ENCODE measurements at regions not wholly inside any gene's neighbourhood (a gene's known extent, or its start where the extent isn't known, plus 50 kb on each side); places are given as distances from the start of the nearest gene placed in this dataset.

DNA sequence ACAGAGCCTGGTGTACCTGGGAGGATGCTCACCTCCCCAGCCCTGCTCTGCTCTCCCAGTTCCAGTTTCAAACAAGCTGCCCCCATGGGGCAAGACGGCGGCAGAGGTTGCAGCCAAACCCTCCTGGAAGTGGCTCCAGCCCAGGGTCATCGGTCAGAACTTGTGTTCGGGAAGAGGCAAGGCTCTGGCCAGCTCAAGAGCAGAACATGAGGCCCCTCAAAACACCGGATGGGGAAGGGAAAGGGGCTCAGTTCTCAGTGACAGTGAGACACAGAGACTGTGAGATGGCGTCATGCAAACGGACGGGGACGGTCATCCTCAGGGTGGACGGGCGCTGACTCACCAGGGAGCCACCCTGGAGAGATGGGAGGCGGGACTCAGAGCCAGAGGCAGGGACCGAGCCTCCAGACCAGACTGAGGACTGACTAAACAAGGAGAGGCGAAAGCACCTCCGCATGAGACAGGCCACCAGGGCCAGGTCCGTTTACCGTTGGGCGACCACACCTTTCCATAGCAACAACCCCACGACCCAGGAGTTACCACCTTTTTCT lies 63.9 kb upstream of the GALNT9 start:
- no peak for DNase-seq

DNA sequence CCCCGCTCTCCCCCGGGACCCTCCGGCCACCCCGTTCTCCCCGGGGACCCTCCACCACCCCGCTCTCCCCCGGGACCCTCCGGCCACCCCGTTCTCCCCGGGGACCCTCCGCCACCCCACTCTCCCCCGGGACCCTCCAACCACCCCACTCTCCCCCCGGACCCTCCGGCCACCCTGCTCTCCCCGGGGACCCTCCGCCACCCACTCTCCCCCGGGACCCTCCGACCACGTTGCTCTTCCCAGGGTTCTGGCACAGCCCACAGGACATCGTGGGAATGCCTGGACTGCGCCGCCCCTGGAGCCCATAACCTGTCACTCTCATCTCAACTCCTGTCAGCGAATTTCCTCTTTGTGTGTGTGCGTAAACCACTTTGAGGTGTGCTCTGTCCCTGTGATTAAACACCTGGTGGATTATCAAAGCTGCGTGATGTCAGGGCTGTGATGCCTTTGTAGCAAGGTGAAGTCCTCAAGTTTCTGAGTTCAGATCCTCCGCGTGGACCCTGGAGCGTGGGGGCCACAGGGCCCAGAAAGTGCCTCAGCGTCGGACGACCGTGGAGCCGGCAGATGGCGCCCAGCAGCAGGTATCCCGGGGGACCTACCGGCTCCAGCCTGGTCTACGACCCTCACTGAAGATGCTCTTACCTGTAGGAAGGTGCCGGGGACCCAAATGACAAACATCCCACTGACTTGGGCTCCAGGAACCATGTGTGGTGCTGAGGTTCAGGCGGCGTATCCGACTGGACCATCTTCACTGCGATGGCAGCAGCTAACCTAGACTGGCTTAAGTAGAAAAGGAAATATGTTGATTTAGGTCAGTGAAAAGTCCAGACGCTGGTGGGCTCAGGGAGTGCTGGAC lies 63.2 kb upstream of the GALNT9 start:
- no peak for DNase-seq

GRCh38 chr12:132391326-132392041 lies 62.1 kb upstream of the GALNT9 start:
- DNase-seq: no peak

DNA sequence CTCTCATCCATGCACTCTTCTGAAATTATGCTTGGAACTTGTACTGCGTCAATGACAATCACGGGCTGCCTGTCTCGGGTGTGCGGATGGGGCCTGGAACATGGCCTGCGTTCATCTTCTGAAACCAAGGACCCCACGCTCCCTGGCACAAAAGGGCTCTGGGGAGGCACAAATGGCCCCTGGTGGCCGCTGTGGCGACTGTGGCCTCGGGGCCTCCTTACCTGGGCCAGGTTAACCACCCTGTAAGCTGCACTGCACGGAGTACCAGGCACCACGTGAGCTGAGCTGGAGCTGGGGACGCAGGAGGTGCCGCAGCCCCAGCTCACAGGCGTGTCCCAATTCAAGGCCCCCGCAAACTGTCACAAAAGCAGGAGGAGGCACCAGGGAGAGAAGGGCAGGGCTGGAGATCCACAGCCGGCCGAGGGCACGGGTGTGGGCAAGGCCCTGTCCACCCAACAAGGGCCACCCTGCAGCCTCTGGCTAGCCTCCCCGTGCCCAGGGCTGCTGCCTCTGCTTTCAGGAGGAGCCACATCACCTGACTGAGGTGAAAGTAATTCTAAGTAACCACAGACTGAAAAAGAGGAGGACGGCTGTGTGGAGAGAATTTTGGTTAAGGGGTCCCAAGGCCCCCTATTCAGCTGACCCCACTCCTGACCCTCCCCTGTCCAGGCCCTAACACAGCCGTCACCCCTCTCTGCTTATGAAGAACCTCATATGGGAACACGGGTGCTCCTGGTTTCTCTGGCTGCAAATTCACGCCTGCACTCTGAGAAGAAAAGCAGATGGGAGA lies 61.1 kb upstream of the GALNT9 start:
- DNase-seq: no peak

GRCh38 chr12:132389526-132390286 lies 60.3 kb upstream of the GALNT9 start:
- peak; percentile 29 for DNase-seq

DNA sequence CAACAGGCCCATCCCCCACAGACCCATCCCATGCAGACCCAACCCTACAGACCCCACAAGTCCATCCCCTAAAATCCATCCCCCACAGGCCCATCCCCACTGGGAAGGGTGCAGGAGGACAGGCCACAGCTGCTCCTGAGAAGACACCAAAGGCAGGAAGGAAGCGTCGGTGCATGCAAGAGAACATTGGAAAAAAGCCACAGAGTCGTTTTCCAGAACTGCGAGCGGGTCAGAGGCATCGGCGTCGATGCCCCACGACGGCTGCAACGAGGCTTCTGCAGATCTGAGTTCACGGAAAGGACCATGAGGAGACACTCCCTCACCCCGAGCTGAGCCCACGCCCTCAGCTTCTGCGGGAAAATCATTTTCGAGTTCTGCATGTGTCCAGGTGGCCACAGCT lies 59.6 kb upstream of the GALNT9 start:
- peak; percentile 26 for DNase-seq

- no peak for DNase-seq
These were observed 59.1 kb upstream of the GALNT9 start for GRCh38 chr12:132388379-132389015.

DNA sequence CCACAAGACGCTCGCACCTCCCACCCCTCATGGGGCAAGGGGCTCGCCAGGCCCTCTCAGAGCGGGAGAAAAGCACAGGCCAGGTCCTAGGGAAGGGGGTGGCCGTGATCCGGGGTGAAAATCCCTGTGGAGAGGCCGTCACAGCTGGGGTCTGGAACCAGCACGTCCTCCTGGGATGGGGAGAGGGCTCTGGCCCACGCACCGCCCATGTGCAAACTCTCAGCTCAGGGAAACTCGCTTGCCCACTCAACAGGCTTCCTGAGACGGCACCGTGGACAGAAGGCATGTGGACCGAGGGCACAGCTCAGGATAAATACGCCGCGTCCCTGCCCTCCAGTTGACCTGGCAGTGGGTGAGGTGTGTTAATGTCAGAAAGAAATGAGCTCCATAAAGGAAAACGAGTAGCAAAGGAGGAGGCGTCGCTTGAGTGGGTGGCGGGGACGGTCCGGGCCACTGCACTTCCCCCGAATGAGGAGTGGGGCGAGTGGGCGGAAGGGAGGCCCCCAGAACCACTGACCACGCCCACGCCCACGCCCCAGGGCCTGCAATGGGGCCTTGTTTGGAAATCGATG lies 57.6 kb upstream of the GALNT9 start:
- no peak for DNase-seq

- DNase-seq: no peak
These were observed 56.7 kb upstream of the GALNT9 start for GRCh38 chr12:132385923-132386751.

DNA sequence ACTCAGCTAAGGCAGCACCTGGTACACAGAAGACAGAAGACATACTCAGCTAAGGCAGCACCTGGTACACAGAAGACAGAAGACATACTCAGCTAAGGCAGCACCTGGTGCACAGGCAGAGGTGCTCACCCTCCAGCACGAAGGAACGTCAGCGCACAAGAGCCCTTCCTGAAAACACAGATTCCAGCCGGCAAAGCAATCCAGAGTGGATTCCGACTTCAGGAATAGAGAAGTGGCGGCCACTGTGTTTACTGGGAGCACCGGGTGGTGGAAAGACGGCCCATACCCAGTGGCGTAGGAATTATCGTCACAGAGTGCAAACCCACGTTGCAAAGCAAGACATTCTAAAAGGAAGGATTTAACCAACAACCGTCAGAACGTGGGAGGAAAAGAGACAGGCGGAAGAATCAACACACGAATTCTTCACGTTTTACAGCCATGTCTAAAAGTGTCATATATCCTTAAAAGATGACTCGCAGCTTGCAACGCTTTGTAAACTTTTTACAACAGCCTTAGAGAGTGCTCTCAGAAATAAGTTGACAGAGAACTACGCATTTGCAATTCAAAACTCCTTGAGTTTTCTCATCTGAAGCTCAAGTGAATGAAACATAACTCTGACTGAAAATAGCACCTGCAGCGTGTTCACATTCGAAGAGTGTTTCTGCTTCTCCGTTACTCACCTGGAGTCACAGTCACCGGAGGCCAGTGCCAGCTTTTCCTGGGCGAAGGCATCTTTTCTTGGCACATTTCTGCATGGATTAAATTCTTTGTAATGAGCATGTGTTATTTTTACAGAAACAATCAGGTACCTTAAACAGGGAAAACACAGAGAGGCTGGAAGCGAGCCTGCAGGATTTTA lies 55.8 kb upstream of the GALNT9 start:
- no peak for DNase-seq

DNA sequence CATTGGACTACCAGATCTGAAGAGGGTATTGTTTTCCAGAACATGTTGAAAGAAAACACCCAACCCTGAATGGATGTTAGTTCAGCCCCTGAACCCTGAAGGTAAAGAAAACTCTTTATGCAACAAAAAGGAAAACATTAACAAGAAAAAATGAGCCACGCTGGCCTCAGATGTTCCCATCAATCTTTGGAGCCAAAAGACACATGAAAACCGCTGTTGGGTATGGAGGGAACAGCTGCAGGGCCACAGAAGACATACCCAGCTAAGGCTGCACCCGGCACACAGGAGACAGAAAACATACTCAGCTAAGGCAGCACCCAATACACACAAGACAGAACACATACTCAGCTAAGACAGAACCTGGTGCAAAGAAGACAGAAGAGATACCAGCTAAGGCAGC lies 51.3 kb upstream of the GALNT9 start:
- no peak for DNase-seq

DNA sequence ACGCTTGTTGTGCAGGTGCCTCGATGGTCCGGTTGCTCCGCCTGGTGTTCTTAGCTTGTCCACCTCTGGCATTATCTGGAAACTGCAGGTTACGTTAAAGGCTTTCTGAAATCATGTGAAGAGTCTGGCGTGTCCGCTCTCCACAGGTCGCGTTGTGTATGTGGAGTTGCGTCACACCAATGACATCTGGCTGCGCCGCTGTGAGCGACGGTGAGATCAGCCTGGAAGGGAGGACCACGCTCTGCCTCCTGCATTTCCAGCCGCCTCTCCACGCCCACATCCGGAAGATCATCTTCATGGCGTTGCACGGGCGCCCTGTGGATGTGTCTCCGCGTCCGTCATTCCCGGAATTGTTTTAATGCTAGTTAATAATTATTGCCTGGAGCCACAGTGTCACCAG lies 50.6 kb upstream of the GALNT9 start:
- no peak for DNase-seq

DNA sequence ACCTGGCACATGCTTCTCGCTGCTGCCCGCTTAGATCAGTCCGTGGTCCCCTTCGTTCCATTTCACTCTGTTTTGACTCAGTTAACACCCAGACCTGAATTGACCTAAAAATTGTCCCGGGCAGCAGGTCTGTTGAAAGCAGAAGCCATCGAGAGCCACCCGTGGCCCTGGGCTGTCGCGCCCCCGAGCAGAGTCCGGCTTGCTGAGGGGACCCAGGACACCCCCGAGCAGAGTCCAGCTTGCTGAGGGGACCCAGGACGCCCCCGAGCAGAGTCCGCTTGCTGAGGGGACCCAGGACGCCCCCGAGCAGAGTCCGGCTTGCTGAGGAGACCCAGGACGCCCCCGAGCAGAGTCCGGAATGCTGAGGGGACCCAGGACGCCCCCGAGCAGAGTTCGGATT lies 50.2 kb upstream of the GALNT9 start:
- no peak for DNase-seq
